ENCODE measurements at regions not wholly inside any gene's neighbourhood (a gene's known extent, or its start where the extent isn't known, plus 50 kb on each side); places are given as distances from the start of the nearest gene placed in this dataset.

DNA sequence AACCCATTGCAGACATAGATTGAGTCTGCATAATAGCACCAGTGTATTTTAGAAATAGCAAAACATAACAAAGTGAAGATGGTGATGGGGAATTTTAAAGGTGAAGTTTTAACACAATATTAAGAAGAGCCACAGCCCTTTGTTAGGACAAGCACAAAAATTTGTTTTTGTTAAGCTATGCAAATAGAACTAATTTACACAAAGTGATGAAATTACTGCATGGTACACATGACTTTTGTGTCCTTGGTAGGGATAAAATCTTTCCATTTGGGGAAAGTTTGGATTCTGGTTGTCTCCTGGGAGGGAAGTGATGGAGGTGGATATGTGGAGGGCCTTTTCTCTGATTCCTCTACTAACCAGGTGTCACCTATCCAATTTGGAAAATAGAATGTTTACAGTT lies 50.4 kb upstream of the MTNR1B start:
- TF ChIP-seq, protein P1, sequence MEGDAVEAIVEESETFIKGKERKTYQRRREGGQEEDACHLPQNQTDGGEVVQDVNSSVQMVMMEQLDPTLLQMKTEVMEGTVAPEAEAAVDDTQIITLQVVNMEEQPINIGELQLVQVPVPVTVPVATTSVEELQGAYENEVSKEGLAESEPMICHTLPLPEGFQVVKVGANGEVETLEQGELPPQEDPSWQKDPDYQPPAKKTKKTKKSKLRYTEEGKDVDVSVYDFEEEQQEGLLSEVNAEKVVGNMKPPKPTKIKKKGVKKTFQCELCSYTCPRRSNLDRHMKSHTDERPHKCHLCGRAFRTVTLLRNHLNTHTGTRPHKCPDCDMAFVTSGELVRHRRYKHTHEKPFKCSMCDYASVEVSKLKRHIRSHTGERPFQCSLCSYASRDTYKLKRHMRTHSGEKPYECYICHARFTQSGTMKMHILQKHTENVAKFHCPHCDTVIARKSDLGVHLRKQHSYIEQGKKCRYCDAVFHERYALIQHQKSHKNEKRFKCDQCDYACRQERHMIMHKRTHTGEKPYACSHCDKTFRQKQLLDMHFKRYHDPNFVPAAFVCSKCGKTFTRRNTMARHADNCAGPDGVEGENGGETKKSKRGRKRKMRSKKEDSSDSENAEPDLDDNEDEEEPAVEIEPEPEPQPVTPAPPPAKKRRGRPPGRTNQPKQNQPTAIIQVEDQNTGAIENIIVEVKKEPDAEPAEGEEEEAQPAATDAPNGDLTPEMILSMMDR (IDR thresholded peaks at IDR 0.05), result no peak
- no peak for TF ChIP-seq POLR2A (IDR thresholded peaks at IDR 0.05)

Data from body of pancreas (tissue), 4 donors.